GM06990 (cell line): ENCODE measurements at regions not wholly inside any gene's neighbourhood (a gene's known extent, or its start where the extent isn't known, plus 50 kb on each side); places are given as distances from the start of the nearest gene placed in this dataset.

ENCODE experiments used
- DNase-seq: peaks from one replicate; pipeline ENCODE4 v3.0.0-alpha.2; 2011; ENCODE audit not compliant: insufficient read length; ENCODE audit errors: extremely low read depth
- H3K27me3 ChIP-seq: replicated peaks from 2 replicates; pipeline ENCODE4 v1.6.0; 2011; ENCODE audit warnings: low read length; ENCODE audit not compliant: control insufficient read depth, insufficient read depth
- H3K36me3 ChIP-seq: 2 replicates; pipeline ENCODE4 v1.5.1; 2011; ENCODE audit warnings: low read length; ENCODE audit not compliant: control insufficient read depth, insufficient read depth
- H3K4me3 ChIP-seq: replicated peaks from 2 replicates; pipeline ENCODE4 v1.5.1; 2011; ENCODE audit warnings: low read depth, mild to moderate bottlenecking, control low read depth, low read length
- TF ChIP-seq, protein P1 (sequence below): IDR thresholded peaks from 2 replicates; pipeline ENCODE4 v1.5.1; 2011; ENCODE audit warnings: low read length, control low read depth, mild to moderate bottlenecking, inconsistent platforms; ENCODE audit not compliant: insufficient read depth, poor library complexity, severe bottlenecking

DNA sequence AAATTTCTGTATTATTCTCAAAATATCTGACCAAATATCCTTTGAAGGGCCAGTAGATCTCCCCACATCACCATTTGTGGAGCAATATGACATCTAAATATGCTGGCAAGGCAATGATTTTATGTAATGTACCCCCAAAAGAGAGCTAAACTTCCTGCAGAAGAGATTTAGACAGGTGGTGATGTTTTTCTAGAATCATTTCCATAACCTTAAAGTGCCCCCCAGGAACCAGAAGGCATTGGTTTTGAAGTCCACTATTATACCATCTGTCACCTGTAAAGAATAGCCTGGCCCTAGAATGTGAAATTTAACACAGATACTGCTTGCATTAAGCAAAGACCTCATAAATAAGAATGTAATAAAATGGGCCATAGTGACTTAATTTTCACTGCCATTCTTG lies 77.9 kb upstream of the ABLIM1 start:
- Histone ChIP-seq H3K27me3 (no peaks in the 10 kb centered on the region), H3K4me3 (no peak overlapping the region), H3K36me3 (no peaks in the 10 kb centered on the region)
- TF ChIP-seq, protein P1, sequence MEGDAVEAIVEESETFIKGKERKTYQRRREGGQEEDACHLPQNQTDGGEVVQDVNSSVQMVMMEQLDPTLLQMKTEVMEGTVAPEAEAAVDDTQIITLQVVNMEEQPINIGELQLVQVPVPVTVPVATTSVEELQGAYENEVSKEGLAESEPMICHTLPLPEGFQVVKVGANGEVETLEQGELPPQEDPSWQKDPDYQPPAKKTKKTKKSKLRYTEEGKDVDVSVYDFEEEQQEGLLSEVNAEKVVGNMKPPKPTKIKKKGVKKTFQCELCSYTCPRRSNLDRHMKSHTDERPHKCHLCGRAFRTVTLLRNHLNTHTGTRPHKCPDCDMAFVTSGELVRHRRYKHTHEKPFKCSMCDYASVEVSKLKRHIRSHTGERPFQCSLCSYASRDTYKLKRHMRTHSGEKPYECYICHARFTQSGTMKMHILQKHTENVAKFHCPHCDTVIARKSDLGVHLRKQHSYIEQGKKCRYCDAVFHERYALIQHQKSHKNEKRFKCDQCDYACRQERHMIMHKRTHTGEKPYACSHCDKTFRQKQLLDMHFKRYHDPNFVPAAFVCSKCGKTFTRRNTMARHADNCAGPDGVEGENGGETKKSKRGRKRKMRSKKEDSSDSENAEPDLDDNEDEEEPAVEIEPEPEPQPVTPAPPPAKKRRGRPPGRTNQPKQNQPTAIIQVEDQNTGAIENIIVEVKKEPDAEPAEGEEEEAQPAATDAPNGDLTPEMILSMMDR: no peak
- no peak for DNase-seq

- DNase-seq: no peak
- no peaks in the 10 kb centered on the region for H3K36me3 ChIP-seq
- H3K4me3 ChIP-seq: no peak overlapping the region
- no peaks in the 10 kb centered on the region for H3K27me3 ChIP-seq
- TF ChIP-seq, protein P1: no peak
These were observed 77.9 kb upstream of the FHIP2A start for GRCh38 chr10:114743521-114744231.

GRCh38 chr10:114746531-114746930 lies 75.0 kb upstream of the FHIP2A start:
- no peak overlapping the region for H3K4me3 ChIP-seq
- no peaks in the 10 kb centered on the region for H3K36me3 ChIP-seq
- DNase-seq: no peak
- TF ChIP-seq, protein P1: no peak
- no peaks in the 10 kb centered on the region for H3K27me3 ChIP-seq

DNA sequence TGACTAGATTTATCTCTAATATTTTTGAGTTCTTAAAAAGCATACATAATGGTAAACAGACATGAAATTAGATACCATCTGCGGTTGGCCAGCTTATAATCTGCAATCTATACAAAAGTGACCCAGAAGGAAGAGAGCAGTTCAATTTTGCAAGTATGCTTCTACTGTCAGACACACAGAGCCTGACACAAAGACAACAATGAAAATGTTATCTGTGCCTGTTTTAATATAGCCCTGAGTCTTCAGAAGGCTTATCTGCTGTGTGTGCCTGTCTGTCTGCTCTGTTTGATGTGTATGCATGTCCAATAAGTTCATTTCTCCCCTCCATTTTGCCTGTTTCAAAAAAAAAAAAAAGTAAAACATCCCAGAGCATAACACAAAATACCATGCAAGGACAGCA lies 73.3 kb upstream of the FHIP2A start:
- Histone ChIP-seq H3K36me3 (no peaks in the 10 kb centered on the region), H3K27me3 (no peaks in the 10 kb centered on the region), H3K4me3 (no peak overlapping the region)
- DNase-seq: no peak
- TF ChIP-seq, protein P1: no peak

DNA sequence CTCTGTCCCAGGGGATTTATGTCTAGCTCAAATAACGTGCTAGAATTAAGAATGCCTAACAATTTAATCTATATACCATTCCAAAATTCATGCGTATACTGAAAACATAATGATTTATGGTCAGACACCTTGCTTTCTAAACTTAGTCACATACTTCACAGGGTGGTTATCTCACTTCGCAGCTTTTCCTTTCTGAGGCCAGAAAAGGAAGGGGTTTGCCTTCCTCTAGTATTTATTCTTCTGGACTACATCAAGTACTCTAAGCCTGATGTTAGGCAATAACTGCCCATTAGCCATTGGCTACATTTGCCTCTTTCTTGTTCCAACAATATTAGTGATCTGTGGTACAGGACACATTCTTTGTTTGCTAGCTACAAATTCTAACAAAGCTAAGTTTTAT lies 72.6 kb upstream of the FHIP2A start:
- no peak overlapping the region for H3K4me3 ChIP-seq
- DNase-seq: no peak
- H3K36me3 ChIP-seq: no peaks in the 10 kb centered on the region
- H3K27me3 ChIP-seq: no peaks in the 10 kb centered on the region
- TF ChIP-seq, protein P1: no peak

- no peak overlapping the region for H3K4me3 ChIP-seq
- no peaks in the 10 kb centered on the region for H3K27me3 ChIP-seq
- no peaks in the 10 kb centered on the region for H3K36me3 ChIP-seq
- TF ChIP-seq, protein P1: no peak
- no peak for DNase-seq
These were observed 72.1 kb upstream of the FHIP2A start for GRCh38 chr10:114749510-114749909.
